ENCODE measurements at regions not wholly inside any gene's neighbourhood (a gene's known extent, or its start where the extent isn't known, plus 50 kb on each side); places are given as distances from the start of the nearest gene placed in this dataset.
A peak's percentile ranks its signal among the peaks of the same experiment; 100 is the strongest.

GRCh38 chr1:184906761-184907160, 67.5 kb downstream of the NIBAN1 start:
- POLR2A ChIA-PET, result no interaction called here
- H3K27me3 ChIP-seq (ENCODE audit: control insufficient read depth, insufficient read depth, low read length), result no peaks in the 10 kb centered on the region
- no peak overlapping the region for H3K4me3 ChIP-seq (ENCODE audit: low read depth in 2 of 2, low read length in 2 of 2)
- no TSS peak for BruUV-seq (replicated peaks)
- in situ Hi-C loops (cut with HindIII; ENCODE audit: low pct_unique_long_range_greater_than_20kb, low sequenced_read_pairs), result no loop called here
- no peaks in the 10 kb centered on the region for H3K36me3 ChIP-seq (ENCODE audit: control insufficient read depth, insufficient read depth, low read length)
- intact Hi-C loops (cut with micrococcal nuclease; ENCODE audit: unreplicated experiment), result no loop called here
- no peaks in the 10 kb centered on the region for H3K4me1 ChIP-seq (ENCODE audit: control insufficient read depth, insufficient read depth, low read length)
- no peak overlapping the region for H3K27ac ChIP-seq (ENCODE audit: low read length)
- DNase-seq (ENCODE audit: low read depth, low spot score) (no peak), ATAC-seq (no peak)
- CTCF ChIA-PET, result no interaction called here
- no peaks in the 10 kb centered on the region for H3K9me3 ChIP-seq (ENCODE audit: control insufficient read depth, insufficient read depth, low read depth, low read length)
- TF ChIP-seq CTCF (IDR thresholded peaks at IDR 0.05) (no peak), TCF7L2 (IDR thresholded peaks at IDR 0.05; ENCODE audit: low read depth, low read length) (no peak), POLR2AphosphoS5 (IDR thresholded peaks at IDR 0.05; ENCODE audit: low read depth, low read length) (no peak), SIN3A (IDR thresholded peaks at IDR 0.05; ENCODE audit: borderline replicate concordance, insufficient read depth, low read depth, low read length) (no peak), REST (IDR thresholded peaks at IDR 0.05; ENCODE audit: insufficient read depth in 1 of 2, low read depth in 2 of 2, low read length in 1 of 2) (no peak)

- CTCF ChIA-PET, result no interaction called here
Observed at GRCh38 chr1:184905601-184906322, 68.5 kb downstream of the NIBAN1 start.

More at GRCh38 chr1:184905601-184906322, 68.5 kb downstream of the NIBAN1 start:
- H3K27ac ChIP-seq (ENCODE audit: low read length), result no peak overlapping the region
- no peaks in the 10 kb centered on the region for H3K36me3 ChIP-seq (ENCODE audit: control insufficient read depth, insufficient read depth, low read length)
- in situ Hi-C loops (cut with HindIII; ENCODE audit: low pct_unique_long_range_greater_than_20kb, low sequenced_read_pairs), result no loop called here
- no peak for DNase-seq (ENCODE audit: low read depth, low spot score)
- TF ChIP-seq REST (IDR thresholded peaks at IDR 0.05; ENCODE audit: insufficient read depth in 1 of 2, low read depth in 2 of 2, low read length in 1 of 2), result no peak
- peak; percentile 59; the same call in 1 of the 2 replicates for TF ChIP-seq TCF7L2 (IDR thresholded peaks at IDR 0.05; ENCODE audit: low read depth, low read length)
- no peak for TF ChIP-seq CTCF (IDR thresholded peaks at IDR 0.05)
- TF ChIP-seq POLR2AphosphoS5 (IDR thresholded peaks at IDR 0.05; ENCODE audit: low read depth, low read length), result 0 out of 2 replicates have a peak, but pooled peaks have one; percentile 25
- no peaks in the 10 kb centered on the region for H3K27me3 ChIP-seq (ENCODE audit: control insufficient read depth, insufficient read depth, low read length)
- no TSS peak for BruUV-seq (replicated peaks)
- H3K4me1 ChIP-seq (ENCODE audit: control insufficient read depth, insufficient read depth, low read length), result no peaks in the 10 kb centered on the region
- peak; percentile 63; the same call in 1 of the 2 replicates for ATAC-seq
- H3K9me3 ChIP-seq (ENCODE audit: control insufficient read depth, insufficient read depth, low read depth, low read length), result no peaks in the 10 kb centered on the region
- POLR2A ChIA-PET, result interaction anchor here (0.6 kb wide), 1 partner anchor 9 kb away, joined by 3 read pairs; no protein-coding TSS in a partner anchor
- H3K4me3 ChIP-seq (ENCODE audit: low read depth in 2 of 2, low read length in 2 of 2), result no peak overlapping the region
- intact Hi-C loops (cut with micrococcal nuclease; ENCODE audit: unreplicated experiment), result no loop called here

Data from Panc1 (cell line).